ENCODE measurements at regions not wholly inside any gene's neighbourhood (a gene's known extent, or its start where the extent isn't known, plus 50 kb on each side); places are given as distances from the start of the nearest gene placed in this dataset.
A peak's percentile ranks its signal among the peaks of the same experiment; 100 is the strongest.

DNA sequence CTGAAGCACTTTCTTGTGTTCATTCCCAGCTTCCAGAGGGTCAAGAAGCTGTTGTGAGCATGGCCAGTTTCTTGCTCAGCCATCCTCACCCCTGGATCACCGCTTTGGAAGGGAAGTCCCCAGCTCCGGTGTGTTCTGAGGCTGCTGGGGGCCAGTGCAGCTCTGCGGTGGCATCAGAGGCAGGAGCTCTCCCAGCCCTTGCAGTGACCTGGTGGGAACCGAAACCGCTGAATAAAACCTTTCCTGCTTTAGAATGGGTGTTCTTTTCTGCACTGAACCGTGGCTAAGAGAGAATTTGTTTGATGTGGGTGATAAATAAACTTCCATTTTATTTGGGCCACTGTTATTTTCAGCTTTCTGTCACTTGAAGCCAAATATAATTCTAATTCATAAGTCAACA, 450.9 kb upstream of the VSTM2A start:
- Histone ChIP-seq H3K4me3 (no peak overlapping the region), H3K36me3 (replicated peaks in 1 of 2) (no peaks in the 10 kb centered on the region), H3K4me1 (replicated peaks in 1 of 2) (no peaks in the 10 kb centered on the region), H3K9me3 (replicated peaks in 1 of 3) (no peaks in the 10 kb centered on the region), H3K27ac (no peak overlapping the region), H3K27me3 (no peaks in the 10 kb centered on the region)
- DNase-seq, result no peak
- intact Hi-C loops (cut with DNase I), result no loop called here
- 77 to 88% (median 81%) methylated on average over 6 of the region's 6 CpGs for WGBS, 4 donors
- TF ChIP-seq, protein P1, sequence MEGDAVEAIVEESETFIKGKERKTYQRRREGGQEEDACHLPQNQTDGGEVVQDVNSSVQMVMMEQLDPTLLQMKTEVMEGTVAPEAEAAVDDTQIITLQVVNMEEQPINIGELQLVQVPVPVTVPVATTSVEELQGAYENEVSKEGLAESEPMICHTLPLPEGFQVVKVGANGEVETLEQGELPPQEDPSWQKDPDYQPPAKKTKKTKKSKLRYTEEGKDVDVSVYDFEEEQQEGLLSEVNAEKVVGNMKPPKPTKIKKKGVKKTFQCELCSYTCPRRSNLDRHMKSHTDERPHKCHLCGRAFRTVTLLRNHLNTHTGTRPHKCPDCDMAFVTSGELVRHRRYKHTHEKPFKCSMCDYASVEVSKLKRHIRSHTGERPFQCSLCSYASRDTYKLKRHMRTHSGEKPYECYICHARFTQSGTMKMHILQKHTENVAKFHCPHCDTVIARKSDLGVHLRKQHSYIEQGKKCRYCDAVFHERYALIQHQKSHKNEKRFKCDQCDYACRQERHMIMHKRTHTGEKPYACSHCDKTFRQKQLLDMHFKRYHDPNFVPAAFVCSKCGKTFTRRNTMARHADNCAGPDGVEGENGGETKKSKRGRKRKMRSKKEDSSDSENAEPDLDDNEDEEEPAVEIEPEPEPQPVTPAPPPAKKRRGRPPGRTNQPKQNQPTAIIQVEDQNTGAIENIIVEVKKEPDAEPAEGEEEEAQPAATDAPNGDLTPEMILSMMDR (IDR thresholded peaks at IDR 0.05), result no peak
- no peak for TF ChIP-seq POLR2A (IDR thresholded peaks at IDR 0.05)

DNA sequence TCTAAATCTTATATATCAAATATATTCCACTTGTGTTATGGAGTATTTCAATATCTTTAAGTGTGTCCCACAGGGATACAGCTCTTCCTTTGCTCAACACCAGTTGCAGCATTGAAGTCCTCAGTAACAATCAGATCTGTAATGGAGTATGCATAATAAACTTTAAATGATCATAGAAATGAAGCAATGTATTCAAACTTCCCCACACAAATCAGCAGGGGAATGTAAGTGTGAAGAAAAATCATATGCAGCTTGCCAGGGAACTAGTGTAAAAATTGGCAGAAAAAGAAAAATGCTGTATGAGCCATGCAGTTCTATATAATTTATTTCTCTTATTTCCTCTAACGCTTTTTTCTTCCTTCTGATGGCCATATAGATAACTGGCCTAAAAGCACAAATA, 444.3 kb upstream of the VSTM2A start:
- no peak for DNase-seq
- Histone ChIP-seq H3K36me3 (replicated peaks in 1 of 2) (no peaks in the 10 kb centered on the region), H3K9me3 (replicated peaks in 1 of 3) (no peaks in the 10 kb centered on the region), H3K27ac (no peak overlapping the region), H3K27me3 (no peaks in the 10 kb centered on the region), H3K4me1 (replicated peaks in 1 of 2) (no peaks in the 10 kb centered on the region), H3K4me3 (no peak overlapping the region)
- TF ChIP-seq, protein P1 (IDR thresholded peaks at IDR 0.05), result no peak
- intact Hi-C loops (cut with DNase I), result no loop called here
- WGBS, 4 donors, result 68 to 85% (median 82%) methylated on average over 1 of the region's 1 CpG

DNA sequence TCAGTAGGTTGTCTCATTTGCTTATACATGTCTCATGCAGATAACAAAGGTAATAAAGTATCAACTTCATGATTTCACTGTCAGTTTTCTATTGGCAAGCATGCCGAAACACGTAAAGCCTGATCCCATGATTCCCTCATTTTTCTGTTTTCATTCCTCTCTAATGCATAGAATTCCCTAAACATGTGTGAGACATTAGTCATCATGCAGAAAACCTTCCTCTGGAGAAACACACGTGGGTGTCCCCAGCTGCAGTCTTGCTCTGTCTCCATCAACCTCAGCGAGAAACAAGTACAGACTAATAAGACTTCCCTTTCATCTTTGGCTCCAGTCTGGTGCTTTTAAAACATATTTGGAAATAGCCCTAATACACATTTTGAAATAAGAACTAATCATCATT, 432.7 kb upstream of the VSTM2A start:
- Histone ChIP-seq H3K27ac (no peak overlapping the region), H3K9me3 (replicated peaks in 1 of 3) (no peaks in the 10 kb centered on the region), H3K4me3 (no peak overlapping the region), H3K27me3 (no peaks in the 10 kb centered on the region), H3K4me1 (replicated peaks in 1 of 2) (no peaks in the 10 kb centered on the region), H3K36me3 (replicated peaks in 1 of 2) (no peaks in the 10 kb centered on the region)
- TF ChIP-seq, protein P1 (IDR thresholded peaks at IDR 0.05), result no peak
- no peak for TF ChIP-seq POLR2A (IDR thresholded peaks at IDR 0.05)
- no peak for DNase-seq
- WGBS, 4 donors, result 58 to 77% (median 68%) methylated on average over 4 of the region's 4 CpGs
- intact Hi-C loops (cut with DNase I), result no loop called here

DNA sequence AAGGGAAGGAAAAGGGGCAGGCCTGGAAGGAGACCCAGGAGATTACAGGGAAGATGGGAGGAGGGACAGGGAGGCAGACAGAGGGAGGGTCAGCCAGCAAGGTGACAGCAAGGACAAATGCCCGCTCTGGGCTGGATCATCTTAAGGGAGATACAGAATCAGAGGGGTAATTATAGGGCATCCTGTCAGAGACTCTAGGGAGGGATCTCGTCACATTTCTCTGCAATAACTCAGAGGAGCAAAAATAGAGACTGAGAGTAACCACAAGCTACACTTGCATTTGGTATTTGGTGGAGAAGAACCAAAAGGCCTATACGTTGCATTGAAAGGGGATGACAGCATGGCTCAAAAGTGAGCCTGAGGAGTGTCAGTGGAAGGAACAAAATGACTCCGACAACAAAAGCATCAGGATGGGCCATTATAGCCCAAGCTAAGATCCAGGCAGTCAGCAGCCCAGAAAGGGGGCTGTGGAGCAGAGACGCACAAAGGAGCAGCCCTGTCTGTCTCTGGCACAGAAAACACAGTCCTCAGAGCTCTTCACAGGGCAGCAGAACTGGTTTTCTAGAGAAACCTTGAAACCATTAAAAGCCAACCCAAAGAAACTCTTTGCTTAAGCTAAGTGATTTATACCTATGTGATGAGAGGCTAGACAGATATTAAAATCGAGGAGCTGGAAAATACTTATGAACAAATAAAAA, 430.2 kb upstream of the VSTM2A start:
- 48 to 54% (median 51%) methylated on average over 6 of the region's 6 CpGs for WGBS, 4 donors
- H3K27ac ChIP-seq, result peak overlapping the region in 1 of 5 donors; percentile 10
- H3K4me1 ChIP-seq (replicated peaks in 1 of 2), result no peaks in the 10 kb centered on the region
- H3K36me3 ChIP-seq (replicated peaks in 1 of 2), result no peaks in the 10 kb centered on the region
- no peaks in the 10 kb centered on the region for H3K27me3 ChIP-seq
- H3K9me3 ChIP-seq (replicated peaks in 1 of 3), result no peaks in the 10 kb centered on the region
- intact Hi-C loops (cut with DNase I), result no loop called here
- no peak overlapping the region for H3K4me3 ChIP-seq
- peak in 4 of 7 donors; percentile 16 to 54 (median 24) for DNase-seq
- TF ChIP-seq, protein P1 (IDR thresholded peaks at IDR 0.05), result no peak
- TF ChIP-seq POLR2A (IDR thresholded peaks at IDR 0.05), result no peak

Data from adrenal gland (tissue), 9 donors.